ENCODE measurements at regions not wholly inside any gene's neighbourhood (a gene's known extent, or its start where the extent isn't known, plus 50 kb on each side); places are given as distances from the start of the nearest gene placed in this dataset.

- TF ChIP-seq CTCF (IDR thresholded peaks at IDR 0.05) (no peak), EP300 (IDR thresholded peaks at IDR 0.05) (no peak)
Measured at GRCh38 chr4:111879539-111879938, 265.7 kb upstream of the FAM241A start.
